Activated naive CD8-positive, alpha-beta T cell treated with anti-CD3 and anti-CD28 coated beads, Interleukin-2, amount 50 U/mL, for 24 hours (primary cell): ENCODE measurements at regions not wholly inside any gene's neighbourhood (a gene's known extent, or its start where the extent isn't known, plus 50 kb on each side); places are given as distances from the start of the nearest gene placed in this dataset.
"Not testable (repeated sequence)": the region's sequence is repeated elsewhere in the genome, so short reads cannot be mapped to it uniquely, and the experiment has no call there.

Source experiments
- ATAC-seq: fragments of 150-1000 bp; cut with Tn5 transposase; one replicate; pipeline ENCODE4 v1.10.0; 2021
- DNase-seq: peaks from one replicate; pipeline ENCODE4 v3.0.0; 2021
- H3K27ac Mint-ChIP-seq: one replicate; pipeline ENCODE4 v1.8.0; 2021; ENCODE audit warnings: mild to moderate bottlenecking, mixed read lengths
- H3K27me3 Mint-ChIP-seq: one replicate; pipeline ENCODE4 v1.8.0; 2021; ENCODE audit warnings: mixed read lengths
- H3K36me3 Mint-ChIP-seq: one replicate; pipeline ENCODE4 v1.8.0; 2021; ENCODE audit warnings: low read depth, mixed read lengths
- H3K4me1 Mint-ChIP-seq: one replicate; pipeline ENCODE4 v1.8.0; 2021; ENCODE audit warnings: mixed read lengths
- H3K4me3 Mint-ChIP-seq: one replicate; pipeline ENCODE4 v1.8.0; 2021; ENCODE audit warnings: mild to moderate bottlenecking, moderate library complexity, mixed read lengths
- H3K9me3 Mint-ChIP-seq: one replicate; pipeline ENCODE4 v1.8.0; 2021; ENCODE audit warnings: mixed read lengths

DNA sequence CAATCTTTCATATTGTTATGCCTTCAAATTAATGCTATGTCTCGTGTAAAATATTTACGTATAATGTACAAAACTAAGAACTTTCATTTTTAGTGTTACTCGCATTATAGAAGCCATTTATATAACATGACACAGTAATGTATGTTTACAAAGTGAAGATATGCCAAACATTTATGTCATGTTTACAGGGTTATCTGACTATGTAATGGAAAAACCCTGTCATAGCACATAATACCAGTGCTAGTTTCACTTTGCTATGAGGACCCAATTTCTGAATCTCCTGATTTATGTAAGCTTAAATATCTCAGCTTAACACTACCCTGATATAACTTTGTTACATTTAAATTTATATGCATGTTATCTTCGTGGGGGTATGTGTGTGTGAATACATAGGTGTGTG, 233.1 kb downstream of the FAT4 start:
- Mint-ChIP-seq H3K4me1 (no peaks in the 10 kb centered on the region), H3K36me3 (no peaks in the 10 kb centered on the region), H3K4me3 (no peak overlapping the region), H3K9me3 (peaks cover 4% of the 10 kb centered on the region), H3K27ac (no peak overlapping the region), H3K27me3 (no peaks in the 10 kb centered on the region)
- DNase-seq (no peak), ATAC-seq (no peak)

DNA sequence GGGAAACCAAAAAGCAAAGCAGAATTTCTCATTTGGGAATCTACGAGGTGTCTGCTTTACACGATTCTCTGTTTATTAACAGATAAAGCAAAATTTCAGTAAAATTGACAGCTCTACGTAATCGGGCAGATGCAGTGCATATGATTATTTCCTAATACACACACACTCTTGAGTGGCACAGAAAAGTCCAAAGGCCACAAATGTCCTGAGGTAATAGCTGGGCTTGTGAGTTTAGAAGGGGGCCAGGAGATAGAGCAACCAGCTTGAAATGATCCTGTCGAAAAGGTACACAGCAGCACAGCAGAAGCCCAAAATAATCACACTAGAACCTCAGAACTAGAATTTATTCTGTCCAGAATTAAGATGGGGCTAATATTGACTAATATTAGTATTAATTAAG, 236.0 kb downstream of the FAT4 start:
- DNase-seq: no peak
- Mint-ChIP-seq H3K27me3 (no peaks in the 10 kb centered on the region), H3K4me1 (no peaks in the 10 kb centered on the region), H3K4me3 (no peak overlapping the region), H3K9me3 (peaks cover 4% of the 10 kb centered on the region), H3K36me3 (no peaks in the 10 kb centered on the region), H3K27ac (no peak overlapping the region)
- no peak for ATAC-seq

DNA sequence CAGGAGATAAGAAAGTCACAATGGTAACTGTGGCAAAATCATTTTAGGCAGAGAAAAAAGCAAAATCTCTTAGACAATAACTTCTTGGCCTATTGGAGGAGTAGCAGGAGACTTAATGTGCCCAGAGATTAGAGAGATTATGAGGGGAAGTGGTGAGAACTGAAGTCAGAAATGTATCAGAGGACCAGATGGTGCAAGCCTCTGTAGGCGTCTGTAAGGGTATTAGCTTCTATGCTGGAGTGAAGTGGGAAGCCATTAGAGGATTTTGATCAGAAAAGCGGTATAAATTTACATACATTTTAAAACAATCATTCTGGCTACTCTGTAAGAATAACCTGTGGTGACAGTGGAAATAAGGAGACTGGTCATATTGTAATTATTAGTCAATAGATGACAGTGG, 236.7 kb downstream of the FAT4 start:
- H3K27me3 Mint-ChIP-seq: no peaks in the 10 kb centered on the region
- peaks cover 4% of the 10 kb centered on the region for H3K9me3 Mint-ChIP-seq
- ATAC-seq (no peak), DNase-seq (no peak)
- no peak overlapping the region for H3K27ac Mint-ChIP-seq
- H3K36me3 Mint-ChIP-seq: no peaks in the 10 kb centered on the region
- no peak overlapping the region for H3K4me3 Mint-ChIP-seq
- H3K4me1 Mint-ChIP-seq: no peaks in the 10 kb centered on the region

DNA sequence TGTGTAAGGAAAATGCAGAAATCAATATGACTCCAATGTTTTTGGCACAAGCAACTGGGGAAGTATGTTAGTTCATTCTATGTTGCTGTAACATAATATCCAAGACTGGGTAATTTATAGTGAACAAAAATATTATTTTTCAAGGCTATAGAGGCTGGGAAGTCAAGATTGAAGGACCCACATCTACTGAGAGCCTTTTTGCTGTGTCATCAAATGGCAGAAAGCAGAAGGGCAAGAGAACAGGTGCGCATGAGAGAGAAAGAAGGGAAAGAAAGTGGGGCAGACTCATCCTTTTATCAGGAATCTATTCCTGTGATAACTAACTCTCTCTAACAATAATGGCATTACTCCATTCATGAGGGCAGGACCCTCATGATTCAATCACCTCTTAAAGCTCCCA, 237.2 kb downstream of the FAT4 start:
- Mint-ChIP-seq H3K4me1 (no peaks in the 10 kb centered on the region), H3K27me3 (no peaks in the 10 kb centered on the region), H3K4me3 (no peak overlapping the region), H3K36me3 (no peaks in the 10 kb centered on the region), H3K9me3 (peaks cover 4% of the 10 kb centered on the region), H3K27ac (no peak overlapping the region)
- DNase-seq: no peak
- ATAC-seq: no peak

DNA sequence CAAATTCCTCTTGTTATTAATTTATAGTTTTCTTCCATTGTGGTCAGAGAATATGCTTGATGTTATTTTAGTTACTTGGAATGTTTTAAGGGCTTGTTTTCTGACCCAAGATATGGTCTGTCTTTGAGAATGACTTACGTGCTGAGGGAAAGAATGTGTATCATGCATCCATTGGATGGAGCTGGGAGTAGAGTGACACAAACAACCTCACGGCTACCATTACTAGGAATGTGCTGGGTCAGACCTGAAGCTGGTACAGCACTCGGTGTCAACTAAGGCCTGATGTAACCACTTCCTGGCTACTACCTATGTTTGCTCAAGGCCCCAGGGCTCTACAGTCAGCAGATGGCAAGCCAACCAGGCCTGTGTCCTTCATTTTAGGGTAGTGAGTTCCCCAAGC, 257.8 kb downstream of the FAT4 start:
- Mint-ChIP-seq H3K4me1 (no peaks in the 10 kb centered on the region), H3K27ac (no peak overlapping the region), H3K36me3 (no peaks in the 10 kb centered on the region), H3K27me3 (no peaks in the 10 kb centered on the region), H3K9me3 (no peaks in the 10 kb centered on the region), H3K4me3 (no peak overlapping the region)
- no peak for ATAC-seq
- DNase-seq: no peak

DNA sequence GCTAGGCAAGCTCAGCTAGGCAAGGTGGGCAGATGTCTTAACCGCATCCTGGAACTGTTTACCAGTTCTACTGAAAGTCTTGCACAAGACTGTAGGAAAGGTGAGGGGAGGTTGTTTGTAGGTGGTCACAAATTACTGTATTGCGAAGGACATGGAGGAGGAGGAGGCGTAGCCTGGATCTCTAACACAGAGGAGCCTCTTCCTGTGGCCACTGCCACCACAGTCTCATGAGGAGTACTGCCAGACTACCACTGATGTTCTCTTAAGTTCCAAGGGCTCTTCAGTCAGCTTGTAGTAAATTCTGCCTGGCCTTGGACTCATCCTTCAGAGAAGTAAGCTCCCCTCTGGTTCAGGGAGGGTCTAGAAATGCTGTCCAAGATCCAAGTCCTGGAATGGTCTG, 258.6 kb downstream of the FAT4 start:
- Mint-ChIP-seq H3K27me3 (no peaks in the 10 kb centered on the region), H3K4me1 (no peaks in the 10 kb centered on the region), H3K4me3 (no peak overlapping the region), H3K36me3 (no peaks in the 10 kb centered on the region), H3K27ac (no peak overlapping the region), H3K9me3 (no peaks in the 10 kb centered on the region)
- ATAC-seq: no peak
- no peak for DNase-seq

DNA sequence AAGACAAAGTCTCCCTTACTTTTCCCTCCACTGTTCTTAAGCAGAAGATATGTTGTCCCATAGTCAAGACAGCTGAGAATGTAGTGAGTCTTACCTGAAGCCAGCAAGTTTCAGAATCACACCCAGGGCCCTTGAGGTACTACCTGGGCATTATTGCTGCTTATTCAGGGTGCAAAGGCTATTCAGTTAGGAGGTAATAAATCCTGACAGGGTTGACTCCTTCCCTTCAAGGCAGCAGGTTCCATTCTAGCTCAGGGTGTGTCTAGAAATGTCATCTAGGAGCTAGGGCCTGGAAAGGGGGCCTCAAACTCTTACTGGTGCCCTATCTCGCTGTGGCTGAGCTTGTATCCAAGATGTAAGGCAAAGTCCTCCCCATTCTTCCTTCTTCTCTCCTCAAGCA, 259.0 kb downstream of the FAT4 start:
- Mint-ChIP-seq H3K9me3 (no peaks in the 10 kb centered on the region), H3K27ac (no peak overlapping the region), H3K36me3 (no peaks in the 10 kb centered on the region), H3K27me3 (no peaks in the 10 kb centered on the region), H3K4me3 (no peak overlapping the region), H3K4me1 (no peaks in the 10 kb centered on the region)
- ATAC-seq (no peak), DNase-seq (no peak)

DNA sequence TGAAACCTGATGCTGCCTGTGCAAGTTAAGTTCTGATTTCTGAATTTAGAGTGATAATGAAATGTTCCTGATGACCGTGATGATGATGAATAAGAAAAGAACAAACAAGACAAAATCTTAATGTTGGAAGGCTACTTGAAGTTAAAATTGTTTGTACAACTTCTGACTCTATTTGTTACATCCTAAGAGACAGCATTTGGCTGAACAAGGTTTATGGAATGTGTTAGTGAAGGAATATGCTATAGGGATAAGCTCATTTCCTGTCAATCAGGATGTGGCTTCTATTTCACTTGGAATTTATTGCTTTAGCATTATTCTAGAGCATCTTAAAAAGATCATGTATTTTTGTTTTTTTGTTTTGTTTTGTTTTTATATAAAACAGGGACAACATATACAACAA, 267.5 kb downstream of the FAT4 start:
- no peak for ATAC-seq
- Mint-ChIP-seq H3K27me3 (no peaks in the 10 kb centered on the region), H3K36me3 (no peaks in the 10 kb centered on the region), H3K27ac (no peak overlapping the region), H3K4me1 (no peaks in the 10 kb centered on the region), H3K4me3 (no peak overlapping the region), H3K9me3 (no peaks in the 10 kb centered on the region)
- no peak for DNase-seq

DNA sequence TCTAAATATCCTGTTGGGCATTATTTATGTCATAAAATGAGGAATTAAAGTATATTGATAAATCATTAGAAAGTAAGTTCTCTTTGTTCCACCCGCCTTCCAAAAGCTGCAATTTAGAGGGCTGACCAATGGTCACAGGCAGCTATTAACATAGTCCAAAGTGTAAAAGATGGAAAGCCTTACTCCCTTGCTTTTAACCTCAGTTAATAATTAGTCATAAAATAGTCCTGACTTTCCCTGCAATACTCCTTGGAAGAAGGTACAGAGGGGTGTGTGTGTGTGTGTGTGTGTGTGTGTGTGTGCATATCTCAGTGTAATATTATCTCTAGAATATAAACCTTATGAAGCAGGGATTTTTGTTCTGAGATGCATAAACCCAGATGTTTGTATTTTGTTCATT, 275.4 kb downstream of the FAT4 start:
- no peak for ATAC-seq
- H3K4me1 Mint-ChIP-seq: no peaks in the 10 kb centered on the region
- H3K27ac Mint-ChIP-seq: no peak overlapping the region
- no peak overlapping the region for H3K4me3 Mint-ChIP-seq
- H3K9me3 Mint-ChIP-seq: no peaks in the 10 kb centered on the region
- H3K36me3 Mint-ChIP-seq: no peaks in the 10 kb centered on the region
- H3K27me3 Mint-ChIP-seq: no peaks in the 10 kb centered on the region
- no peak for DNase-seq

DNA sequence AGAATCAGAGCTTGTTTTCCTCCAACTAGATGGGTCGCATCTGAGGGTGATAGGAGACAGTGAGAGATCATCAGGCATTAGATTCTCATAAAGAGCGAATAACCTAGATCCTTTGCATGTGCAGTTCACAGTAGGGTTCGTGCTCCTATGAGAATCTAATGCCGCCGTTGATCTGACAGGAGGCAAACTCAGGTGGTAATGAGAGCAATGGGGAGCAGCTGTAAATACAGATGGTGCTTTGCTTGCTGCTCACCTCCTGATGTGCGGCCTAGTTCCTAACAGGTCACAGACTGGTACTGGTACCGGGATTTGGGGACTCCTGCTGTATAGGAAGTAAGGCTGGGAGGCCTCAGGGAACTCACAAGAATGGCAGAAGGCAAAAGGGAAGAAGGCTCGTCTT, 276.5 kb downstream of the FAT4 start:
- DNase-seq (no peak), ATAC-seq (no peak)
- Mint-ChIP-seq H3K4me1 (no peaks in the 10 kb centered on the region), H3K27me3 (no peaks in the 10 kb centered on the region), H3K27ac (no peak overlapping the region), H3K36me3 (no peaks in the 10 kb centered on the region), H3K9me3 (no peaks in the 10 kb centered on the region), H3K4me3 (no peak overlapping the region)

DNA sequence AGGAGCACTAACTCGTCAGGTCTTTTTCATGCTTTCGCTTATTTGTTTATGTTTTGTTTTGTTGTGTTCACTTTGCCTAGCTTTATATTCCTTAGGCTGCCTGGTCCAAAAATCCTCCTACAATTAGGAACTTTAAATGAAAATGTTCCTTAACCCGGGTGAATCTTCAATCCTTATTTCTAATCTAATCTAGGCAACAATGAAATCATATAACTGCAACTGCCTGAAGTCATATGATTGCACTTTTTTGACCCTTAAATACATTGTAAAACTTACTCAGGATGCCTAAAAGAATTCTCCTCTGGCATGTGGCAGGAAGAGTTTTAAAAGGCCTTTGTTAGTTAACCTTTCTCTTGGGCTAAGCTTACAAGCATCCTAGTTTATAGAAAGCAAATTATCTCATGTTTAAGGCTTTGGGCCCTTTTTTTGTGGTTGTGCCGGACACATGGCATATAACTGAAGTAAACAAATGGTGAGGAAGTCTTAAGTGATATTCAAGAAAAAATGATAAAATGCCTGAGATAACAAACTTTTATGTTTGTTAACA, 279.4 kb downstream of the FAT4 start:
- H3K36me3 Mint-ChIP-seq: no peaks in the 10 kb centered on the region
- no peak overlapping the region for H3K4me3 Mint-ChIP-seq
- no peak overlapping the region for H3K27ac Mint-ChIP-seq
- ATAC-seq: no peak
- no peak for DNase-seq
- no peaks in the 10 kb centered on the region for H3K9me3 Mint-ChIP-seq
- no peaks in the 10 kb centered on the region for H3K27me3 Mint-ChIP-seq
- H3K4me1 Mint-ChIP-seq: no peaks in the 10 kb centered on the region

DNA sequence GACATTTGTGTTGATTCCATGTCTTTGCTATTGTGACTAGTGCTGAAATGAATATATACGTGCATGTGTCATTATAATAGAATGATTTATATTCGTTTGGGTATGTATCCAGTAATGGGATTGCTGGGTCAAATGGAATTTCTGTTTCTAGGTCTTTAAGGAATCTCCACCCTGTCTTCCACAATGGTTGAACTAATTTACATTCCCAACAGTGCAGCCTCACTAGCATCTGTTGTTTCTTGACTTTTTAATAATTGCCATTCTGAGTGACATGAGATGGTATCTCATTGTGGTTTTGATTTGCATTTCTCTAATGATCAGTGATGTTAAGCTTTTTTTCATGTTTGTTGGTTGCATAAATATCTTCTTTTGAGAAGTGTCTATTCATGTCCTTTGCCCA, 291.2 kb downstream of the FAT4 start:
- H3K4me3 Mint-ChIP-seq, H3K4me1 Mint-ChIP-seq, H3K27ac Mint-ChIP-seq, H3K9me3 Mint-ChIP-seq, DNase-seq, H3K27me3 Mint-ChIP-seq, H3K36me3 Mint-ChIP-seq, ATAC-seq: not testable (repeated sequence)

DNA sequence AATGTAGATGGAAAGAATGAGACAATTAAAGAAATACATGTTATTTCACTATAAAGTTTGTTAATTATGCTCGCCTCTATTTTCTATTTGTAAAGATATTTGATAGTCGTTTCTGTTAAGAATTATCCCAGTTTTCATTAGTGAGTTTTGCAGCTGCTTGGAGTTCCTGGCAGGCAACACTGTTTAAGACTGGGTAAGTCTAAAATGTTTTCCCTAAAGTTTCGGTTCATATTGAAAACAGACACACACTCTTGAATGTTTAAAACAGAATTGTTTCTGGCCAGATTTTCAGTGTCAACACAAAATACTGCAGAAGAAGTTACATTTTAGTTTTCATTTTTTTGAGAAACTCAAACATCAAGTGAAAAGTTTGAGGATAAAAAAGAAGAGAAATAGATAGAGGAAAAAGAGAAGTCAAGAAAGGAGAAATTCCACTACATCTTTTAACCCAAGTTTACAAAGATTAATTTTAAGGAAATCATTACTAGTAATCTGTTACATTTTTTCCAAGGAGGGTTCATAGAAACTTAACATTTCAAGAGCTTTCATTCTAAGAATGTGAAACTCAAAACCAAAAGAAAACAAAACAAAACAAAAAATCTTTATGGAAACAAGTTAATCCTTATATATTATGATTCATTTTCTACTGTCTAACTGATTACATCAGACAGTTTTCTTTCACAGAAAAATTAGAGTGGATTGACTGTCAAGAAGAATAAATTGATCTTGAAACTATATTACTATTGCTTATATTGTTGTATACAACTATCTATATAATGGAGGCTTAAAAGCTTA, 305.5 kb downstream of the FAT4 start:
- ATAC-seq (no peak), DNase-seq (no peak)
- Mint-ChIP-seq H3K27ac (no peak overlapping the region), H3K4me3 (no peak overlapping the region), H3K27me3 (no peaks in the 10 kb centered on the region), H3K36me3 (no peaks in the 10 kb centered on the region), H3K9me3 (peaks cover 8% of the 10 kb centered on the region), H3K4me1 (no peaks in the 10 kb centered on the region)

DNA sequence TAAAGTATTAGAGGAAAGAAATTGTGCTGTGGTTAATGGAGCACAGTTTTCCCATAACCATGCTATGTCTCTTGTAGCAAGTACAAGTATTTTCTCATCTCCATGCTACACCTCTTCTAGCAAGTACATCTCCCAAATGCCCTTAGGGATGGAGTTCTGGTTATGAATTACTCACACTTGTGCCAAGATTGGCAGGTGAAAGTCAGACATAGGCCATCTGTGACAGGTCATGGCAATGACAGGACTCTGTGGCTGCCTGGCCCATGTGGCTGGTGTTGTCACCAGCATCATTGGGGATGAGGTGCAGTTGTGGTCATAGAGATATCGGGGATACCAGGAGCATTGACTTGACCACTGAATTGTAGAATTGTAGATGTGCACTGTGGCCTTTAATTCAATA, 310.2 kb downstream of the FAT4 start:
- Mint-ChIP-seq H3K4me3 (no peak overlapping the region), H3K27ac (no peak overlapping the region), H3K36me3 (no peaks in the 10 kb centered on the region)

DNA sequence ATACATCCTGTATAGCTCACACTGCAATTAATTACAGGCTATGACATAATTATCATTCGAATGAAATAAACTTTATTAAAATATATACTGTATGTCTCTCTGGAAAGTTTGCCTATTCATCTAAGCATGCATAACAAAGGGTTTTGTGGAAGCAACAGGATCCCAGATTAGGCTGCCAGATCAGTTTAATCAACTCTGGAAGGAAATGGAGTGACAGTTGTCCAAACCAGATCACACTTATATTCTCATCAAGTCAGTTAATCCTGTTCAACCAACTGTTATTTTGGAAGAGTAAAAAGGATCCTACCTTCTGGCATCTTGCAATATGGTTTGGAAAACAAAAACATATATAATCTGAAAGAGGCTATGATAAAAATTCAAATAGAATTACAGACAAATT, 312.2 kb downstream of the FAT4 start:
- H3K27me3 Mint-ChIP-seq: no peaks in the 10 kb centered on the region
- no peak overlapping the region for H3K4me3 Mint-ChIP-seq
- no peak overlapping the region for H3K27ac Mint-ChIP-seq
- H3K36me3 Mint-ChIP-seq: no peaks in the 10 kb centered on the region
- H3K4me1 Mint-ChIP-seq: no peaks in the 10 kb centered on the region
- no peak for DNase-seq
- no peak for ATAC-seq
- H3K9me3 Mint-ChIP-seq: no peaks in the 10 kb centered on the region

More for the DNA sequence above, 310.2 kb downstream of the FAT4 start:
- DNase-seq (no peak), ATAC-seq (no peak)
- H3K4me1 Mint-ChIP-seq: no peaks in the 10 kb centered on the region
- H3K27me3 Mint-ChIP-seq: no peaks in the 10 kb centered on the region
- peaks cover 3% of the 10 kb centered on the region for H3K9me3 Mint-ChIP-seq

DNA sequence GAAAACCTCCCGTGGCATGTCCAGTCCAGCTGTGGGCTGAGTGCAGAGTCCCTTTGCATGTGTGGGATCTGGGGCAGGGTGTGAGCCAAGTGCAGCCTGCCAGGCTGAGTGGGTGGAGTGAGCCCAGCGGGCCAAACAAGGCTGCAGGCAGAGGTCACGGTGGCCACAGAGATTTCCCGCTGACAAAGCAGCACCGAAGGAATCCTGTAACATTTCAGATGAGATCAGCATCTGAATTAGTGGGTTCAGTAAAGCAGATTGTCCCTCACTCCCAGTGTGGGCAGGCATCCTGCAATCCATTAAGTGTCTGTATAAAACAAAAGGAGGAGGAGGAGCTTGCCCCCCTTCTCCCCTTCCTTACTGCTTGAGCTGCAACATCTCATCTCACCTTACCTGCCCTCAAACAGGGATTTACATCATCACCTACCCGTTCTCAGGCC, 324.4 kb downstream of the FAT4 start:
- Mint-ChIP-seq H3K27me3 (no peaks in the 10 kb centered on the region), H3K9me3 (peaks cover 4% of the 10 kb centered on the region), H3K27ac (no peak overlapping the region), H3K4me1 (no peaks in the 10 kb centered on the region), H3K4me3 (no peak overlapping the region), H3K36me3 (no peaks in the 10 kb centered on the region)
- peak; percentile 24 for ATAC-seq
- no peak for DNase-seq
